ENCODE measurements at regions not wholly inside any gene's neighbourhood (a gene's known extent, or its start where the extent isn't known, plus 50 kb on each side); places are given as distances from the start of the nearest gene placed in this dataset.

GRCh38 chr12:125210104-125210755, 145.0 kb downstream of the AACS start:
- no peak for TF ChIP-seq CTCF (IDR thresholded peaks at IDR 0.05)
- no peak for TF ChIP-seq ZFX (IDR thresholded peaks at IDR 0.05; ENCODE audit: borderline replicate concordance)
